CD4-positive, CD25-positive, alpha-beta regulatory T cell (primary cell): ENCODE measurements at regions not wholly inside any gene's neighbourhood (a gene's known extent, or its start where the extent isn't known, plus 50 kb on each side); places are given as distances from the start of the nearest gene placed in this dataset.
A peak's percentile ranks its signal among the peaks of the same experiment; 100 is the strongest.

ENCODE experiments used
- ATAC-seq, 2 donors: fragments of 150-1000 bp; cut with Tn5 transposase; one replicate each; pipeline ENCODE4 v1.10.0; 2021; ENCODE audit warnings: low read depth in 2 of 2, moderate number of reproducible peaks in 2 of 2, moderate library complexity in 1 of 2
- DNase-seq, 3 donors: peaks; one replicate each; pipeline versions ENCODE4 v3.0.0 to v3.0.0-alpha.2; 2012 to 2022; ENCODE audit warnings: mixed read lengths in 1 of 3
- H3K27ac ChIP-seq: one replicate; pipeline ENCODE4 v1.7.0; 2013; ENCODE audit warnings: mild to moderate bottlenecking, low read length; ENCODE audit not compliant: insufficient read depth, poor library complexity, severe bottlenecking
- H3K27me3 ChIP-seq: one replicate; pipeline ENCODE4 v1.7.0; 2013; ENCODE audit warnings: low read length; ENCODE audit not compliant: control insufficient read depth, insufficient read depth
- H3K36me3 ChIP-seq: one replicate; pipeline ENCODE4 v1.7.0; 2013; ENCODE audit warnings: mild to moderate bottlenecking, low read length, moderate library complexity; ENCODE audit not compliant: control insufficient read depth, insufficient read depth
- H3K4me1 ChIP-seq: 2 replicates; pipeline ENCODE4 v1.7.0; 2013; ENCODE audit warnings: mild to moderate bottlenecking, low read length; ENCODE audit not compliant: insufficient read depth, control insufficient read depth, poor library complexity, severe bottlenecking
- H3K4me3 ChIP-seq: one replicate; pipeline ENCODE4 v1.7.0; 2013; ENCODE audit warnings: low read depth, mild to moderate bottlenecking, low read length, moderate library complexity
- H3K9me3 ChIP-seq, 2 experiments: 1 replicate in 1 of 2; 2 replicates in 1 of 2; pipeline ENCODE4 v1.7.0; 2013; ENCODE audit warnings: low read length in 2 of 2, mild to moderate bottlenecking in 1 of 2, moderate library complexity in 1 of 2; ENCODE audit not compliant: control insufficient read depth in 2 of 2
- H3K27ac Mint-ChIP-seq, 3 donors: one replicate each; pipeline ENCODE4 v1.8.0; 2020 to 2022; ENCODE audit warnings: mild to moderate bottlenecking in 3 of 3, mixed read lengths in 3 of 3, moderate library complexity in 2 of 3
- H3K27me3 Mint-ChIP-seq: one replicate; pipeline ENCODE4 v1.8.0; 2022; ENCODE audit warnings: mild to moderate bottlenecking, mixed read lengths
- H3K36me3 Mint-ChIP-seq: one replicate; pipeline ENCODE4 v1.8.0; 2020; ENCODE audit warnings: mixed read lengths
- H3K4me1 Mint-ChIP-seq, 4 donors: one replicate each; pipeline ENCODE4 v1.8.0; 2020 to 2022; ENCODE audit warnings: mixed read lengths in 4 of 4, mild to moderate bottlenecking in 1 of 4
- H3K4me3 Mint-ChIP-seq, 4 donors: one replicate each; pipeline ENCODE4 v1.8.0; 2020 to 2022; ENCODE audit warnings: mild to moderate bottlenecking in 4 of 4, mixed read lengths in 4 of 4, moderate library complexity in 3 of 4
- H3K9me3 Mint-ChIP-seq, 7 donors: one replicate each; pipeline ENCODE4 v1.8.0; 2020 to 2022; ENCODE audit warnings: mixed read lengths in 7 of 7, mild to moderate bottlenecking in 3 of 7, moderate library complexity in 2 of 7

GRCh38 chr10:84063440-84063839, 75.9 kb upstream of the GHITM start:
- Mint-ChIP-seq H3K27me3 (peaks cover 5% of the 10 kb centered on the region), H3K4me3 (no peak overlapping the region)
- no peak for DNase-seq

GRCh38 chr10:84065804-84066601, 73.3 kb upstream of the GHITM start:
- H3K4me3 ChIP-seq: no peak overlapping the region
- no peaks in the 10 kb centered on the region for H3K36me3 Mint-ChIP-seq
- no peaks in the 10 kb centered on the region for H3K4me1 Mint-ChIP-seq
- peaks cover 5% of the 10 kb centered on the region for H3K27me3 Mint-ChIP-seq
- ATAC-seq (no peak), DNase-seq (no peak)
- no peaks in the 10 kb centered on the region for H3K4me1 ChIP-seq
- H3K27ac ChIP-seq: no peak overlapping the region
- no peaks in the 10 kb centered on the region for H3K9me3 ChIP-seq
- H3K9me3 Mint-ChIP-seq: peaks cover 0 to 5% (median 0%) of the 10 kb centered on the region in 7 donors
- no peak overlapping the region for H3K4me3 Mint-ChIP-seq
- H3K27ac Mint-ChIP-seq: no peak overlapping the region
- H3K27me3 ChIP-seq: no peaks in the 10 kb centered on the region
- H3K36me3 ChIP-seq: no peaks in the 10 kb centered on the region

More at GRCh38 chr10:84063440-84063839, 75.9 kb upstream of the GHITM start:
- H3K4me1 Mint-ChIP-seq: no peaks in the 10 kb centered on the region
- H3K27ac ChIP-seq: no peak overlapping the region
- no peaks in the 10 kb centered on the region for H3K9me3 Mint-ChIP-seq
- no peak overlapping the region for H3K27ac Mint-ChIP-seq
- ATAC-seq: no peak
- no peaks in the 10 kb centered on the region for H3K36me3 Mint-ChIP-seq
- H3K36me3 ChIP-seq: no peaks in the 10 kb centered on the region
- no peaks in the 10 kb centered on the region for H3K9me3 ChIP-seq
- H3K27me3 ChIP-seq: no peaks in the 10 kb centered on the region
- no peaks in the 10 kb centered on the region for H3K4me1 ChIP-seq
- no peak overlapping the region for H3K4me3 ChIP-seq

GRCh38 chr10:84074521-84074920, 64.8 kb upstream of the GHITM start:
- Histone ChIP-seq H3K4me3 (no peak overlapping the region), H3K27me3 (peaks cover 2% of the 10 kb centered on the region), H3K27ac (no peak overlapping the region), H3K36me3 (no peaks in the 10 kb centered on the region), H3K4me1 (no peaks in the 10 kb centered on the region), H3K9me3 (no peaks in the 10 kb centered on the region)
- H3K4me1 Mint-ChIP-seq: no peaks in the 10 kb centered on the region
- ATAC-seq (no peak), DNase-seq (no peak)
- no peak overlapping the region for H3K4me3 Mint-ChIP-seq
- no peaks in the 10 kb centered on the region for H3K36me3 Mint-ChIP-seq
- H3K9me3 Mint-ChIP-seq: peaks cover 0 to 5% (median 2%) of the 10 kb centered on the region in 7 donors
- H3K27ac Mint-ChIP-seq: no peak overlapping the region
- peaks cover 5% of the 10 kb centered on the region for H3K27me3 Mint-ChIP-seq

GRCh38 chr10:84075226-84076046, 63.9 kb upstream of the GHITM start:
- Mint-ChIP-seq H3K4me3 (no peak overlapping the region), H3K36me3 (no peaks in the 10 kb centered on the region), H3K27ac (no peak overlapping the region), H3K9me3 (peaks cover 0 to 2% (median under 1%) of the 10 kb centered on the region in 7 donors), H3K27me3 (peaks cover 5% of the 10 kb centered on the region), H3K4me1 (no peaks in the 10 kb centered on the region)
- no peak overlapping the region for H3K27ac ChIP-seq
- H3K4me3 ChIP-seq: no peak overlapping the region
- H3K4me1 ChIP-seq: no peaks in the 10 kb centered on the region
- no peaks in the 10 kb centered on the region for H3K9me3 ChIP-seq
- ATAC-seq (no peak), DNase-seq (no peak)
- H3K27me3 ChIP-seq: peaks cover 2% of the 10 kb centered on the region
- H3K36me3 ChIP-seq: no peaks in the 10 kb centered on the region

- Mint-ChIP-seq H3K4me1 (no peaks in the 10 kb centered on the region), H3K36me3 (no peaks in the 10 kb centered on the region), H3K27me3 (peaks cover 5% of the 10 kb centered on the region), H3K27ac (no peak overlapping the region), H3K4me3 (no peak overlapping the region), H3K9me3 (peaks cover 0 to 2% (median 0%) of the 10 kb centered on the region in 7 donors)
- H3K4me3 ChIP-seq: no peak overlapping the region
- H3K4me1 ChIP-seq: no peaks in the 10 kb centered on the region
- no peaks in the 10 kb centered on the region for H3K9me3 ChIP-seq
- ATAC-seq (no peak), DNase-seq (no peak)
- H3K27ac ChIP-seq: no peak overlapping the region
- no peaks in the 10 kb centered on the region for H3K36me3 ChIP-seq
- H3K27me3 ChIP-seq: peaks cover 2% of the 10 kb centered on the region
These were observed 63.3 kb upstream of the GHITM start for GRCh38 chr10:84076047-84076388.

GRCh38 chr10:84076540-84077195, 62.6 kb upstream of the GHITM start:
- no peaks in the 10 kb centered on the region for H3K36me3 Mint-ChIP-seq
- H3K4me3 Mint-ChIP-seq: no peak overlapping the region
- no peaks in the 10 kb centered on the region for H3K36me3 ChIP-seq
- H3K27me3 ChIP-seq: peaks cover 2% of the 10 kb centered on the region
- H3K4me3 ChIP-seq: no peak overlapping the region
- H3K4me1 ChIP-seq: no peaks in the 10 kb centered on the region
- peaks cover 0 to 2% (median 0%) of the 10 kb centered on the region in 7 donors for H3K9me3 Mint-ChIP-seq
- no peak overlapping the region for H3K27ac ChIP-seq
- ATAC-seq (no peak), DNase-seq (peak in 1 of 3 donors; percentile 17)
- H3K27ac Mint-ChIP-seq: peak overlapping the region in 1 of 3 donors; percentile 22
- no peaks in the 10 kb centered on the region for H3K4me1 Mint-ChIP-seq
- H3K9me3 ChIP-seq: no peaks in the 10 kb centered on the region
- H3K27me3 Mint-ChIP-seq: peaks cover 5% of the 10 kb centered on the region

- DNase-seq: no peak
- H3K9me3 Mint-ChIP-seq: peaks cover 0 to 2% (median 0%) of the 10 kb centered on the region in 7 donors
These were observed 61.5 kb upstream of the GHITM start for GRCh38 chr10:84077768-84078167.

More at GRCh38 chr10:84077768-84078167, 61.5 kb upstream of the GHITM start:
- Mint-ChIP-seq H3K27ac (no peak overlapping the region), H3K36me3 (no peaks in the 10 kb centered on the region), H3K4me1 (no peaks in the 10 kb centered on the region), H3K27me3 (peaks cover 5% of the 10 kb centered on the region), H3K4me3 (no peak overlapping the region)
- Histone ChIP-seq H3K9me3 (no peaks in the 10 kb centered on the region), H3K27ac (no peak overlapping the region), H3K27me3 (peaks cover 2% of the 10 kb centered on the region), H3K4me1 (no peaks in the 10 kb centered on the region), H3K4me3 (no peak overlapping the region), H3K36me3 (no peaks in the 10 kb centered on the region)
- no peak for ATAC-seq
